GM12892 (cell line): ENCODE measurements at regions not wholly inside any gene's neighbourhood (a gene's known extent, or its start where the extent isn't known, plus 50 kb on each side); places are given as distances from the start of the nearest gene placed in this dataset.

Source experiments
- POLR2A ChIP-seq: IDR thresholded peaks from 2 replicates; pipeline ENCODE4 v1.6.1; 2011; ENCODE audit warnings: low read depth, low read length, control low read depth
- TAF1 ChIP-seq: IDR thresholded peaks from 2 replicates; pipeline ENCODE4 v1.6.1; 2011; ENCODE audit warnings: low read depth, mild to moderate bottlenecking, control low read depth, low read length, borderline replicate concordance

DNA sequence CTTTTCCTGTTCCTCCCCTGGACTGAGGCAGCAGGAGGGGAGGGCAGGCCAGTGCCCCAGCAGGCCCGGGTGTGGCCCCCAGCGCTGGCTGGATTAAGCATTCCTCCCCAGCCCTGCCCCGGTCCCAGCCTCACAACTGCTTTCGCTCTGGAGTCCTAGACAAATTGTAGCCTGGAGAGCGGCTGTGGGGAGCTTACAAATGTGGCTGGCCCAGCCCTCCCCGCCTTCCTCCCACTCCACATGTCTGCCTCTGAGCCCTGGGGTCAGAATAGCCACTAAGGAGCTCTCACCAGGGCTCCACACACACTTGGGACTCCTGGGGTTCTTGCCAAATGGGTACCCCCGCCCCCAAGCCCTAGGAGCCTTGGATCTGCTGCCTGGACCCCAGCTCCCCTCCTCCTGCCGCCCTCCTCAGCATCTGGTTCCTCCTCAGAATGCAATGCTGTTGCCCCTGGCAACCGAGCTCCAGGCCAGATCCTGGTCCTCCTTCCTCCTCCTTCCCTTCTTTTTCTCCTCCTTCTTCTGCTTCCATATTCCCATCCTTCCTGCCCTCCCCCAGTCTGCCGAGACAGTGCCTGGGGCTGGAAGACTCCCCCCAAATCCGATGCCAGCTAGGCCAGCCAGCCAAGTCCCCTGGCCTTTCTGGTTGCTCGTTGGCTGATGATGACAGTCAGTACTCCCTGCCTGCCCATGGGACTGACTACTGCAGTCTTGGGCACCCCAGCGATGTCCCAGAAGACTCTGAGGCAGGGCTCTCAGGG, 91.1 kb downstream of the LINGO1 start:
- TF ChIP-seq TAF1: no peak
- TF ChIP-seq POLR2A: no peak
